ENCODE measurements at regions not wholly inside any gene's neighbourhood (a gene's known extent, or its start where the extent isn't known, plus 50 kb on each side); places are given as distances from the start of the nearest gene placed in this dataset.
"Not testable (repeated sequence)": the region's sequence is repeated elsewhere in the genome, so short reads cannot be mapped to it uniquely, and the experiment has no call there.

GRCh38 chr1:30477588-30477987 is 245.8 kb downstream of the MATN1 start:
- DNase-seq: no peak

DNA sequence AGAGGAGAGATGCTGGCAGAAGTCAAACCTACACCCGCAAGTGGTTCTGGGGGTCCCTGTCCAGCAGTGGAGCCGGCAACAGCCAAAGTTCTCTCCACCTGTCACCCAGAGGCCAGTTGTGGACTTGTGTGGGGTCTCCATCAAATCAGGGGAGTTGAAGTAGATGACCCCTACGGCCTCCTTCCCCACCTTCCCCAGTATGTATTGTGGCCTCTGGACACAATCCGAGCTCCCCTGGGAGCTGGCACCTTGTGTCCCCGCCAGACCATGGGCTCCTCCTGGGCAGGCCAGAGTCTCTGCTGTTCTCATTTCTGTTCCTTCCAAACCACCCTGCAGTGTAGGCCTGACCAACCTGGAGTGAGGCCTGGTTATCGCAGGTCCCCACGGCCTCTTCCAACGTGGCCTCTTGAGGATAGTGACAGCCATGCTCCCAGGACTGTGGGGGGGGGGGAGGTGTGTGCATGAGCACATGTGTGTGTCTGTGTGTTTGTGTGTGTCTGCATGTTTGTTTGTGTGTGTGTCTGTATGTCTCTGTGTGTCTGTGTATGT is 246.4 kb downstream of the MATN1 start:
- DNase-seq: no peak

GRCh38 chr1:30476476-30476875 is 246.9 kb downstream of the MATN1 start:
- DNase-seq: no peak

- DNase-seq: no peak
Measured at GRCh38 chr1:30475966-30476365, 247.4 kb downstream of the MATN1 start.

DNA sequence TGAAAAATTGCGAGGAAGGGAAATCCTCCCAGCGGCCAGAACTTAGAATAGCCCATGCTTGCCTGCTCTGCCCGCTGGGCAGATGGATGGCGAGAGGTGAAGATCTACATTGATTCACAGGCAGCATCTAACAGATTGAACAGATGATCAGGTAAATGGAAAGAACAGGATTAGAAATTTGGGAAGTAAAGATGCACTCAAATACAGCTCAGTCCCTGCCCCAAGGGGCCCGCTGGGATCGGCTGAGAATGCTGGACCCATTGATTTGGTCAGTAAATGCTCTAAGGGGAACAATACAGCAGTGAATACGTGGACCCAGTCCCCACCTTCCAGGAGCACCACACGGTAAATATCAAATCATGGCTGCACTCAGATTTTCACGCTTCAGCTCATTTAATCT is 248.2 kb downstream of the MATN1 start:
- DNase-seq: no peak

DNA sequence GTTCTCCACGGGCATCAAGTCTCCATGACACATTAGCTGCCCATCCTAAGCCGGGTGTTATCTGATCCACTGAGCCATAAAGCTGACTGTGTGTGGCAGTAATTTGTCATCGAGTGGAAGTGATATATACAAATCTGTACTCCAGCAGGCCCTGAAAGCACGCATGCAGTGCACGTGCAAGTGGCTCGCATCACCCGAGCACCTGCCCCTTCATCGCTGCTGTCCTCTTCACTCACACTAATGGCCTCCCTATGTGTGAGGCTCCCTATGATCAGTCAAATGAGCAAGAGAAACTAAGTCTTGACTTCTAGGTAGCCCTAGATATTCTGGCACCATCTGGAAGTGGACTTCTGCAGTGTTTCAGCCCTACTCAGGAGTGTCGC is 248.6 kb downstream of the MATN1 start:
- DNase-seq: no peak

DNA sequence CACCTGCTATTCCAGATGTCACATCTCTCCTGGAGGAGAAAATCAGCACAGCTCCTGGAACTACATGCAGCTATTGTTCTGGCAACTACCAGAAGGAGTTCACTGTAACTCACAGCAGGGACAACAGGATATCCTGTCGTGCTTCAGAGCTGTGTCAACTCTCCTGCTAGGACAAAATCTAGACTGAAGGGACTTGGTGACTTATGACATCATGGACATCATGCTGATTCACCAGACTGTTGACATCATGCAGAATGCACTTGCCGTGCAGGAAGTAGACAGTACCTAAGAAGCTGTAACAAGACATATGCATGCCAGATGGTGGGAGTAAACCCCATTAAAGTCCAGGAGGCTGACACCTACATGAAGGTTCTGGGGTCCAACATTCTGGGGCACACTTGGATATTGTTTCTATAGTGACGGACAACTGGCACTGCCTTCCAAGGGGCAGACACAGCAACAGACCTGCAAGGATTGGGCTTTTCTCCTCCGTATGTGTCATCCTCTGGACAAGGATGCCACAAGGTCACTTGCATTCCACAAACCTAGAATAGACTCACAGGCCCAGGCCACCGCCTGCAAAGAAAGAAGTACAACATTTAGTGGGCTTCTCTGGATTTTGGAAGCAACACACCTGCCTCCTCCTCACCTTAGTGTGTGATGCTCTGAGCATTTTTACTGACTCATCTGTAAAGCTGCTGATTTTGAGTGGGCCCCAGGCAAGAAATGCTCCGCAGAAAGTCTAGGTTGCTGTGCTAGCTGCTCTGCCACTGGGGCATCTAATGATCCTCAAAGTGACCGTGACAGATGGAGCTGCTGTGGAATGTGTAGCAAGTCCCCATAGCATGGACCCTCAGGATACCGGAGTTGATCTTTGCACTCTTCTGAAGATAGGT is 249.2 kb downstream of the MATN1 start:
- DNase-seq: no peak

GRCh38 chr1:30472526-30472925 is 250.9 kb downstream of the MATN1 start:
- no peak for DNase-seq

GRCh38 chr1:30472009-30472408 is 251.4 kb downstream of the MATN1 start:
- no peak for DNase-seq

DNA sequence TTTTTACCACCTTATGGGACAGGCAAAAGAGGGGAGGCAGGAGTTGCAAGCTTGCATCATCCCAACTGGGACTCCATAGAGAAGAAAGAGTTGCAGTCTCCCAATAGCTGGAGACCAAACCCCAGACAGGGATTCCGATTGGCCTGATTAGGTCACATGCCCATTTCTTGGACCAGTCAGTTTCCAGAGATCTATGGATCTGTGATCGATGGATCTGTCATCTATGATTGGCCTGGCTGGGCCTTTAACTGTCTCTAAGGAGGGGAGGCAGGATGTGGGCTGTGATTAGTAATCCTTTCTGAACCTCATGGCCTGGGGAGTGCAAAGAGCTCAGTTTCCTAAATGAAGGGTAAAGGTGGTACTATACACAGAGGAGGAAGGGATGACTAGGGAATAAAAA is 252.1 kb downstream of the MATN1 start:
- no peak for DNase-seq

DNA sequence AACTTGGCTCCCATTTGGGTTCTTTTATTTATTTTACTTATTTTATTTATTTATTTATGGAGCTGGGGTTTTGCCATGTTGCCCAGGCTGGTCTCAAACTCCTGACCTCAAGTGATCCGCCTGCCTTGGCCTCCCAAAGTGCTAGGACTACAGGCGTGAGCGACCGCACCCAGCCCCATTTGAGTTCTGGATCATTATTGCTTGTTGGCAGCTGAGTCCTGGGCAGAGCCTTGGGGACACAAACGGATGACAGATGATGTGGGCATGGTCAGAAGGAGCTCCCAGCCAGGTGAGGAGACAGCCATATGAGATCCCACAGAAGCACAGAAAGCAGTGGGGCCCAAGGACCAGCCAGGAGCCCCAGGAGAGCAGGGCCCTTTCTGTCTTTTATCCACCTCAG is 254.0 kb downstream of the MATN1 start:
- no peak for DNase-seq

- no peak for DNase-seq
Measured at GRCh38 chr1:30467101-30467500, 256.3 kb downstream of the MATN1 start.

- no peak for DNase-seq
Measured at GRCh38 chr1:30466610-30467009, 256.8 kb downstream of the MATN1 start.

DNA sequence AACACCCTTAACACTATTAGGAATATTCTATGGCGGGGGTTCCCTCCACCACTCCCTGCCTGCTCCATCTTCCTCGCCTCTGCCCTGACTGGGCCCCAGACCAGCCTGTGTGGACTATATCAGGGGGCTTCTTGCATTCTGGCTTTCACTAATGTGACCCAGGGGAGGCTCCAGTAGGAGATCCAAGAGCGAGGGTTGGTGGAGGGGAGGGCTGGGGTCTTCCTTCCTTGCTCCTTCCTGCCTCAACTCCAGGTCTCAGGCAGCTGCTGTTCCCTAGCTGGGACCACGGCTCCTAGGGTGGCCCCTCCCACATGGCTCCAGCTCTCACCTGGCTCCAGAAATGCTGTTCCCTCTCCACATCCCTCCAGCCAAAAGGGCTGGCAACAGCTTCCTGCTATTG is 257.4 kb downstream of the MATN1 start:
- DNase-seq: no peak

DNA sequence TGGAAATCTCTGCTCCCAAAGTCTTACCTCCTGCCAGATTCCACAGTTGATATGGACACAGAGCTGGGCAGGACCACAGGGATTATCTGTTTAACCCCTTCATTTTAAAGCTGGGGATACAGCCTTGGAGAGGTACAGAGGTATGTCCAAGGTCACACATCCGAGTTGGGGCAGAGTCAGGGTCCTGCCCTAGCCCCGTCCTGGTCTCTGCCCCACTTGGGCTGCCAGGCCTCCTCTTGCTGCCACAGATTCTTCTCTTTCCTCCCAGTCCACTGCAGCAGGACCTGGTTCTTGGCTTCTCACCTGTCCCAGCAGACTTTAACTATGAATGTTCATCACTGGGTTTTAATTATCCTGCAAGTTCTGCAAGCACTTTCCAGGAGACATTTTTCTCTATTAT is 258.3 kb downstream of the MATN1 start:
- DNase-seq: no peak

DNA sequence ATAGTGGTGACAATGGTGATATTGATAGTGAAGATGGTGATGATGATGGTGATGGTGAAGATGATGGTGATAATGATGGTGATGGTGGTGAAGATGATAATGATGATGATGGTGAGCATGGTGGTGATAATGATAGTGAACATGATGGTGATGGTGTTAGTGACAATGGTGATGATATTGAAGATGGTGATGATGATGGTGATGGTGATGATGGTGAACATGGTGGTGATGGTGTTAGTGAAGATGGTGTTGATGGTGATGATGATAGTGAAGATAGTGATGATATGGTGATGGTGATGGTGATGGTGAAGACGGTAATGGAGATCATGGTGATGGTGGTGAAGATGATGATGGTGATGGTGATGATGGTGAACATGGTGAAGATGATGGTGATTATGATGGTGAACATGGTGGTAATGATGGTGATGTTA is 259.2 kb downstream of the MATN1 start:
- no peak for DNase-seq

DNA sequence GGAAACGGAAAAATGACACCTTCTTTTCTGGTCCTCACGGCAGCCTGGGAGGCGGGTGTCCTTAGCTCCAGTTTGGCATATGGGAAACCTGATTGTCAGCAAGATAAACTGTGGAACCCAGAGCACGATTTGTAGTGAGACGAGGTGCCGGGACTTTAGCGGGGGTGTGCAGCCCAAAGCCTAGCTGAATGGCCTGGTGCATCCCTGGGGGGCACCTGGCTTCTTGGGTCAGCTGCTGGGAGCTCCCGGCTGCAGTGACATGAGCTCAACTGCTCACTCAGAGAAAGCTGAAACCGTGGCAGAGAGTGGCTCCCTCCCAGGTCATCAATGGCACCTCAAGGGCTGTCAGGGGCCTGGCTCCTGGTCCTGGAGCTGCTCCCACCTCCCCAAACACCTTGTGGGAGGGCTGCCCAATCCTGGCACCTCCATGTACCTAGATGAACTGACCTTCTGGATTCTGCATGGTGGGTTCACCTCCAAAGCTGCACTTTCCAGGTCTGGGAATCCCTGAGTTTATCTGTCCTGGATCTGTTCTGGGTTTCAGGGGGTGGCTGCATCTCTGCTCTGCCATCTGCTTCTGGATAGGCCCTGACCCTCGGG is 260.5 kb downstream of the MATN1 start:
- DNase-seq: no peak

DNA sequence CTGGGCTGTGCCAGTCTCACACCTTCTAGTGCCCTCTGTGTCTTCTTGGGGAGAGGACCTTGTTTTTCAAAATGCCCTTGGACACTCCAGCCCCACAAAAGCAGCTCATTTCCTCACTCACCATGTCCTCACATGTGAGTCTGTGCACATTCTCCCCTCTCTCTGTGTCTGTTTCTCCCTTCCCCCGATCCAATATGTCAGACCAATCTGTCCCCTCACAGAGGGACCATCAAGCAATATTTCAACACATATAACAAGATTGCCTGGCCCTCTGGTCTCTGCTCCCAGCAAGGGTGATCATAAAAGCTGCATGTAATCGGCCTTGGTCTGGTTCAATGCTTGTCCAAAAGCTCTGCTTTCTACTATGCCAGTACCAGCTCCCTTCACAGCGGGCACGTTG is 261.2 kb downstream of the MATN1 start:
- no peak for DNase-seq

- no peak for DNase-seq
Measured at GRCh38 chr1:30461640-30462039, 261.7 kb downstream of the MATN1 start.

GRCh38 chr1:30460661-30461060 is 262.7 kb downstream of the MATN1 start:
- DNase-seq: no peak

GRCh38 chr1:30458730-30459485 is 264.5 kb downstream of the MATN1 start:
- not testable (repeated sequence) for DNase-seq

- DNase-seq: no peak
Measured at GRCh38 chr1:30452925-30453324, 270.5 kb downstream of the MATN1 start.

- DNase-seq: no peak
Measured at GRCh38 chr1:30452170-30452569, 271.2 kb downstream of the MATN1 start.
